GM12878 (cell line): ENCODE measurements at regions not wholly inside any gene's neighbourhood (a gene's known extent, or its start where the extent isn't known, plus 50 kb on each side); places are given as distances from the start of the nearest gene placed in this dataset.

Experiments used
- ATAC-seq: fragments of 200-7000 bp; cut with Tn5 transposase; 3 replicates; pipeline ENCODE4 v1.9.1; 2020; ENCODE audit warnings: mild to moderate bottlenecking, moderate library complexity
- BruUV-seq: library from RNA; stranded (reverse); fragments of 400-500 nt; replicated peaks from 2 replicates; lab custom pipeline; 2021; lab: Mats Ljungman, UMichigan
- CTCF ChIA-PET: fragments of 300-600 bp; sonication (Branson Sonifier 250); formaldehyde crosslinking; extraction: SDS; loops from one replicate; lab custom pipeline; 2021; ENCODE audit warnings: inconsistent platforms; lab: Yijun Ruan, JAX
- POLR2A ChIA-PET: fragments of 350-600 bp; formaldehyde crosslinking; extraction: SDS; loops from one replicate; lab custom pipeline; 2021; ENCODE audit warnings: inconsistent platforms; lab: Charles Lee
- RAD21 ChIA-PET: fragments of 300-600 bp; sonication (Branson Sonifier 250); formaldehyde crosslinking; loops from one replicate; lab custom pipeline; 2023; ENCODE audit warnings: antibody characterized with exemption; ENCODE audit not compliant: unreplicated experiment; lab: Charles Lee
- SMC1A ChIA-PET: fragments of 300-600 bp; sonication (Branson Sonifier 250); formaldehyde crosslinking; loops from one replicate; lab custom pipeline; 2023; ENCODE audit not compliant: unreplicated experiment, uncharacterized antibody; lab: Charles Lee
- DNase-seq: peaks from one replicate; pipeline ENCODE4 v3.0.0-alpha.2; 2011; ENCODE audit warnings: low read depth, low spot score
- FAIRE-seq: peaks from 3 replicates; lab custom pipeline; 2011; peaks lifted over from hg19 to GRCh38; lab: Jason Lieb, UNC
- H2AFZ ChIP-seq: 2 replicates; pipeline ENCODE4 v1.6.0; 2011; ENCODE audit warnings: low read depth, low read length, control low read depth; ENCODE audit not compliant: control insufficient read depth
- H3K27ac ChIP-seq: 2 replicates; pipeline ENCODE4 v1.5.1; 2011; ENCODE audit warnings: control low read depth; ENCODE audit not compliant: control insufficient read depth, insufficient read depth
- H3K27me3 ChIP-seq, 2 experiments: replicated peaks in 1 of 2; 2 replicates each; pipeline versions ENCODE4 v1.6.0 to v1.6.1; 2011; ENCODE audit warnings: low read length in 1 of 2; ENCODE audit not compliant: control insufficient read depth in 2 of 2, insufficient read depth in 2 of 2
- H3K36me3 ChIP-seq, 2 experiments: 2 replicates each; pipeline ENCODE4 v1.5.1; 2011; ENCODE audit warnings: low read length in 1 of 2; ENCODE audit not compliant: control insufficient read depth in 2 of 2, insufficient read depth in 2 of 2
- H3K4me1 ChIP-seq: 2 replicates; pipeline ENCODE4 v1.6.1; 2011; ENCODE audit warnings: mild to moderate bottlenecking, low read length, moderate library complexity, mixed read lengths; ENCODE audit not compliant: control insufficient read depth, insufficient read depth
- H3K4me2 ChIP-seq: 2 replicates; pipeline ENCODE4 v1.6.0; 2011; ENCODE audit warnings: control low read depth; ENCODE audit not compliant: control insufficient read depth, insufficient read depth
- H3K4me3 ChIP-seq: fragments of 200-600 bp; sonication (generic); 2 replicates; pipeline ENCODE4 v1.5.1; 2016
- H3K79me2 ChIP-seq: 2 replicates; pipeline ENCODE4 v1.6.0; 2011; ENCODE audit warnings: low read length; ENCODE audit not compliant: control insufficient read depth, insufficient read depth
- H3K9ac ChIP-seq: 2 replicates; pipeline ENCODE4 v1.8.0; 2011; ENCODE audit warnings: low read length, control low read depth, mixed read lengths; ENCODE audit not compliant: control insufficient read depth, insufficient read depth
- H3K9me3 ChIP-seq: replicated peaks from 3 replicates; pipeline ENCODE4 v1.5.1; 2011; ENCODE audit warnings: mild to moderate bottlenecking, low read length; ENCODE audit not compliant: control insufficient read depth, insufficient read depth
- H4K20me1 ChIP-seq: 2 replicates; pipeline ENCODE4 v1.6.0; 2011; ENCODE audit not compliant: control insufficient read depth, insufficient read depth
- MEF2A ChIP-seq: IDR thresholded peaks from 2 replicates; pipeline ENCODE4 v1.6.1; 2011; ENCODE audit warnings: low read depth, mild to moderate bottlenecking, low read length, moderate library complexity; ENCODE audit not compliant: insufficient read depth
- WRNIP1 ChIP-seq: IDR thresholded peaks from 2 replicates; pipeline ENCODE4 v1.6.1; 2011; ENCODE audit warnings: low read depth, low read length, improper control_type of control experiment, borderline replicate concordance
- ZZZ3 ChIP-seq: IDR thresholded peaks from 2 replicates; pipeline ENCODE4 v1.6.1; 2011; ENCODE audit warnings: low read depth; ENCODE audit not compliant: control insufficient read depth, insufficient read length
- WGBS: methylation state at CpG from one replicate; pipeline ENCODE4 v1.1.6; 2016; ENCODE audit warnings: low lambda C conversion rate; ENCODE audit not compliant: insufficient replicate concordance, insufficient coverage; ENCODE audit errors: missing lambda C conversion rate; 5-methylcytosine and 5-hydroxymethylcytosine counted together
- in situ Hi-C: fragments of 300-500 bp; cut with MboI; formaldehyde crosslinking; loops from 9 replicates; pipeline ENCODE4 v1.14.3; 2018; ENCODE audit warnings: mixed read lengths
- intact Hi-C: fragments of 100-400 bp; cut with micrococcal nuclease; formaldehyde crosslinking; loops from one replicate; pipeline ENCODE4 v1.14.2; 2022; ENCODE audit not compliant: unreplicated experiment
- TF ChIP-seq, protein P1 (sequence below): fragments of 450-650 bp; IDR thresholded peaks from 2 replicates; pipeline ENCODE4 v1.6.1; 2016; ENCODE audit warnings: mild to moderate bottlenecking
- TF ChIP-seq, protein P2 (sequence below): IDR thresholded peaks from 2 replicates; pipeline ENCODE4 v1.6.1; 2011; ENCODE audit warnings: low read depth, mild to moderate bottlenecking, low read length, moderate library complexity, borderline replicate concordance; ENCODE audit errors: extremely low read depth

DNA sequence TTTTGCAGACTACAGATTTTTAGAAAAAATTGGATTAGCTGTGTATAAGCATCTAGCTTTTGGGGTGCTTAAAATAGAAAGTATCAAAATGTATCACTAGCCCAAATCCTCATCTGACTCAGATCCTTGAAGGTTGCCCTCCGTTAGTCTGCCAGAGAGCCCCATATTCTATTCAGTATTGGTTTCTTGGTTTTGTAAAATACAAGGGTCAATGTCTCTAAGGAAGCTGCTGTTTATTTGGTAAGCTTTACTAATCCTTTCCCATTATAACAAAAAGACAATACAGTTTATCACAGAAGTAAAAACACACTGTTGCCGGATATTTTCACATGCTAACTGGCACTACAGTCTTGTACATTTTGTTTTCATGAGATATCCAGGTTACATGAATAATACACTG lies 92.8 kb upstream of the PTHLH start:
- no peaks in the 10 kb centered on the region for H3K9me3 ChIP-seq
- in situ Hi-C loops = no loop called here
- DNase-seq = no peak
- RAD21 ChIA-PET = no interaction called here
- no peaks in the 10 kb centered on the region for H4K20me1 ChIP-seq
- TF ChIP-seq MEF2A = 0 out of 2 replicates have a peak, but pooled peaks have one; percentile 15
- no peak for TF ChIP-seq ZZZ3
- TF ChIP-seq, all 136 proteins: peak for 1
- POLR2A ChIA-PET = no interaction called here
- BruUV-seq = no TSS peak
- no peaks in the 10 kb centered on the region for H3K79me2 ChIP-seq
- peak; percentile 59 for ATAC-seq
- H3K9ac ChIP-seq = no peak overlapping the region
- H3K4me2 ChIP-seq = no peak overlapping the region
- intact Hi-C loops = no loop called here
- CTCF ChIA-PET = no interaction called here
- H3K4me3 ChIP-seq = no peak overlapping the region
- no peak overlapping the region for H3K27ac ChIP-seq
- no peaks in the 10 kb centered on the region for H3K4me1 ChIP-seq
- H3K36me3 ChIP-seq = no peaks in the 10 kb centered on the region
- SMC1A ChIA-PET = interaction anchor here (1.0 to 2.0 kb wide), 2 partner anchors 12 to 846 kb away, joined by 3 to 8 read pairs; no protein-coding TSS in a partner anchor
- H2AFZ ChIP-seq = no peak overlapping the region
- WGBS = 45% methylated on average over 2 of the region's 2 CpGs
- H3K27me3 ChIP-seq = no peaks in the 10 kb centered on the region
- no peak for FAIRE-seq

DNA sequence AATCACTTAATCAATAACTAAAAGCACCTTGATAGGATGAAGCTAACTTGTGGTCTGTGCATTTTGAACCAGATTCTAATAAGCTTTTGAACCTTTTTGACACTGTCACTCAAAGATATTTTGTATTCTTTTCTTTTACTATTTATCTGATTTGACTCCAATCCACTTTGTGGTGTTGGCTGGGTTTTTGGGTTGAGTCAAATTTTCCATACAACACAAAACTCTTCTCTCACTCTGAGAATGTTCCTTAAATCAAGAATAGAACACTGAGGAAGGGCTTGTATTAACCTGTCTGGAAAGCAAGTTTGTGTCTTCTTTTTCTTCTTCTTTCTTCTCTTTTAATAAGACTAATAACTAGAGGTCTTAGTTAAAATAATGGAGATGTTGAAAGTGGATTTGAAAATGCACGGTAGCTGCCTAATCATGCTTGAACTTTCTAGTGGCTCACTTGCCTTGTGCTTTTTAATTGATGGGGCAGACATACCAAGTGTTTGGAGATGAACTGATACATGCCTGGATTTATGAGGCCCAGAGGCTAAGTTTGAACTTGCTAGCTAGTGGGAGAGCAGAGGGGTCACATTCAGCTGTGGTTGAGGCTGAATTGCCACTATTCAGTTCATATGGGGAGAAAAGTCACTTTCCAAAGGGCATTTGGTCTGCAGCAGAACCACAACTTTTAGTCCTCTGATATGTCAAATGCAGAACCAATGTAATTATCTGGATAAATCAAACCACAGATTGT lies 93.5 kb upstream of the PTHLH start:
- Histone ChIP-seq H3K27ac (no peak overlapping the region), H3K27me3 (no peaks in the 10 kb centered on the region), H4K20me1 (no peaks in the 10 kb centered on the region), H3K9ac (no peak overlapping the region), H3K4me1 (no peaks in the 10 kb centered on the region), H3K79me2 (no peaks in the 10 kb centered on the region), H2AFZ (no peak overlapping the region), H3K4me3 (no peak overlapping the region)
- SMC1A ChIA-PET = interaction anchor here (1.0 to 2.0 kb wide), 2 partner anchors 12 to 845 kb away, joined by 3 to 8 read pairs; no protein-coding TSS in a partner anchor
- DNase-seq = no peak
- ATAC-seq = peak; percentile 27; the same call in 2 of the 3 replicates
- RAD21 ChIA-PET = no interaction called here
- CTCF ChIA-PET = no interaction called here
- TF ChIP-seq, protein P1, sequence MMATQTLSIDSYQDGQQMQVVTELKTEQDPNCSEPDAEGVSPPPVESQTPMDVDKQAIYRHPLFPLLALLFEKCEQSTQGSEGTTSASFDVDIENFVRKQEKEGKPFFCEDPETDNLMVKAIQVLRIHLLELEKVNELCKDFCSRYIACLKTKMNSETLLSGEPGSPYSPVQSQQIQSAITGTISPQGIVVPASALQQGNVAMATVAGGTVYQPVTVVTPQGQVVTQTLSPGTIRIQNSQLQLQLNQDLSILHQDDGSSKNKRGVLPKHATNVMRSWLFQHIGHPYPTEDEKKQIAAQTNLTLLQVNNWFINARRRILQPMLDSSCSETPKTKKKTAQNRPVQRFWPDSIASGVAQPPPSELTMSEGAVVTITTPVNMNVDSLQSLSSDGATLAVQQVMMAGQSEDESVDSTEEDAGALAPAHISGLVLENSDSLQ = 0 out of 2 replicates have a peak, but pooled peaks have one; percentile 18
- TF ChIP-seq, protein P2, sequence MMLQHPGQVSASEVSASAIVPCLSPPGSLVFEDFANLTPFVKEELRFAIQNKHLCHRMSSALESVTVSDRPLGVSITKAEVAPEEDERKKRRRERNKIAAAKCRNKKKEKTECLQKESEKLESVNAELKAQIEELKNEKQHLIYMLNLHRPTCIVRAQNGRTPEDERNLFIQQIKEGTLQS = no peak
- no peak for TF ChIP-seq WRNIP1
- TF ChIP-seq, all 136 proteins: peak for 1
- POLR2A ChIA-PET = no interaction called here
- in situ Hi-C loops (no loop called here), intact Hi-C loops (no loop called here)
- Histone ChIP-seq H3K36me3 (no peaks in the 10 kb centered on the region), H3K4me2 (no peak overlapping the region), H3K9me3 (no peaks in the 10 kb centered on the region)
- no TSS peak for BruUV-seq
- 5% methylated on average over 1 of the region's 1 CpG for WGBS
- no peak for FAIRE-seq
